Chondrocyte (in vitro differentiated cells): ENCODE measurements at regions not wholly inside any gene's neighbourhood (a gene's known extent, or its start where the extent isn't known, plus 50 kb on each side); places are given as distances from the start of the nearest gene placed in this dataset.

Source experiments
- DNase-seq: peaks from one replicate; pipeline ENCODE4 v3.0.0; 2021; ENCODE audit warnings: mixed read lengths, low spot score
- H3K27ac Mint-ChIP-seq: one replicate; pipeline ENCODE4 v1.8.0; 2021; ENCODE audit warnings: mild to moderate bottlenecking, moderate library complexity, mixed read lengths; ENCODE audit not compliant: unreplicated experiment
- H3K27me3 Mint-ChIP-seq: 2 replicates; pipeline ENCODE4 v1.8.0; 2021; ENCODE audit warnings: low read depth, mixed read lengths
- H3K36me3 Mint-ChIP-seq: 2 replicates; pipeline ENCODE4 v1.8.0; 2021; ENCODE audit warnings: low read depth, mixed read lengths
- H3K4me1 Mint-ChIP-seq: 2 replicates; pipeline ENCODE4 v1.8.0; 2021; ENCODE audit warnings: low read depth, mild to moderate bottlenecking, mixed read lengths
- H3K4me3 Mint-ChIP-seq: one replicate; pipeline ENCODE4 v1.8.0; 2021; ENCODE audit warnings: mild to moderate bottlenecking, moderate library complexity, mixed read lengths; ENCODE audit not compliant: unreplicated experiment
- H3K9me3 Mint-ChIP-seq: 2 replicates; pipeline ENCODE4 v1.8.0; 2021; ENCODE audit warnings: low read depth, mixed read lengths
- TF ChIP-seq, protein P1 (sequence below): fragments of 200-600 bp; sonication (generic); IDR thresholded peaks from 2 replicates; pipeline ENCODE4 v1.5.0; 2021; ENCODE audit warnings: antibody characterized with exemption, mild to moderate bottlenecking, moderate library complexity

DNA sequence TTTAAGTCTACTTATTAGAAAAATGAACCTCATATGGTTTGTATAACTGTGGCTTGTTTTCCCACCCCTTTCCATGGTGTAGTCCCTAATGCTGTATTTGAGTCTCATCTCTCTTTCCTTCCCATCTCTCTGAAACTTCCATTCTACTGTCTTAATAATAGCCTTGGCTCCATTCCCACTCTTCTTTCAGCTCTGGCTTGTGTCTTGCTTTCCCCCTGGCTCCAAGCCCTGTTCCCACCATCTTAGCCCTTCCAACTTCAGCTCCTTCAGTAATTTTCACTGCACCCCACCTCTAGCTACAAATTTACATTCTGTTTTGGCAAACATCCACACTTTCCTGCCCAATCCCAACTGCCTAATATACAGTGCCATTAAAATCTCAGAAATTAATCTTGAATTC is 137.5 kb downstream of the SLITRK6 start:
- H3K4me3 Mint-ChIP-seq = no peak overlapping the region
- no peak for DNase-seq
- no peaks in the 10 kb centered on the region for H3K36me3 Mint-ChIP-seq
- no peaks in the 10 kb centered on the region for H3K27me3 Mint-ChIP-seq
- peaks cover 17% of the 10 kb centered on the region for H3K4me1 Mint-ChIP-seq
- H3K9me3 Mint-ChIP-seq = peaks cover 8% of the 10 kb centered on the region
- TF ChIP-seq, protein P1, sequence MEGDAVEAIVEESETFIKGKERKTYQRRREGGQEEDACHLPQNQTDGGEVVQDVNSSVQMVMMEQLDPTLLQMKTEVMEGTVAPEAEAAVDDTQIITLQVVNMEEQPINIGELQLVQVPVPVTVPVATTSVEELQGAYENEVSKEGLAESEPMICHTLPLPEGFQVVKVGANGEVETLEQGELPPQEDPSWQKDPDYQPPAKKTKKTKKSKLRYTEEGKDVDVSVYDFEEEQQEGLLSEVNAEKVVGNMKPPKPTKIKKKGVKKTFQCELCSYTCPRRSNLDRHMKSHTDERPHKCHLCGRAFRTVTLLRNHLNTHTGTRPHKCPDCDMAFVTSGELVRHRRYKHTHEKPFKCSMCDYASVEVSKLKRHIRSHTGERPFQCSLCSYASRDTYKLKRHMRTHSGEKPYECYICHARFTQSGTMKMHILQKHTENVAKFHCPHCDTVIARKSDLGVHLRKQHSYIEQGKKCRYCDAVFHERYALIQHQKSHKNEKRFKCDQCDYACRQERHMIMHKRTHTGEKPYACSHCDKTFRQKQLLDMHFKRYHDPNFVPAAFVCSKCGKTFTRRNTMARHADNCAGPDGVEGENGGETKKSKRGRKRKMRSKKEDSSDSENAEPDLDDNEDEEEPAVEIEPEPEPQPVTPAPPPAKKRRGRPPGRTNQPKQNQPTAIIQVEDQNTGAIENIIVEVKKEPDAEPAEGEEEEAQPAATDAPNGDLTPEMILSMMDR = no peak
- H3K27ac Mint-ChIP-seq = no peak overlapping the region

- H3K27ac Mint-ChIP-seq = no peak overlapping the region
- TF ChIP-seq, protein P1 = no peak
Observed at GRCh38 chr13:85659493-85659892, 139.7 kb downstream of the SLITRK6 start.

GRCh38 chr13:85657942-85658341 is 141.3 kb downstream of the SLITRK6 start:
- Mint-ChIP-seq H3K36me3 (no peaks in the 10 kb centered on the region), H3K9me3 (peaks cover 8% of the 10 kb centered on the region), H3K4me3 (no peak overlapping the region), H3K27ac (no peak overlapping the region), H3K4me1 (peaks cover 9% of the 10 kb centered on the region), H3K27me3 (no peaks in the 10 kb centered on the region)
- TF ChIP-seq, protein P1 = no peak
- no peak for DNase-seq

More at GRCh38 chr13:85659493-85659892, 139.7 kb downstream of the SLITRK6 start:
- Mint-ChIP-seq H3K36me3 (no peaks in the 10 kb centered on the region), H3K4me3 (no peak overlapping the region), H3K9me3 (peaks cover 8% of the 10 kb centered on the region), H3K27me3 (no peaks in the 10 kb centered on the region), H3K4me1 (peaks cover 9% of the 10 kb centered on the region)
- no peak for DNase-seq

GRCh38 chr13:85655040-85655439 is 144.2 kb downstream of the SLITRK6 start:
- H3K27ac Mint-ChIP-seq = no peak overlapping the region
- no peaks in the 10 kb centered on the region for H3K27me3 Mint-ChIP-seq
- no peaks in the 10 kb centered on the region for H3K36me3 Mint-ChIP-seq
- H3K9me3 Mint-ChIP-seq = peaks cover under 1% of the 10 kb centered on the region
- no peaks in the 10 kb centered on the region for H3K4me1 Mint-ChIP-seq
- TF ChIP-seq, protein P1 = no peak
- no peak for DNase-seq
- no peak overlapping the region for H3K4me3 Mint-ChIP-seq

- no peak overlapping the region for H3K27ac Mint-ChIP-seq
- H3K36me3 Mint-ChIP-seq = no peaks in the 10 kb centered on the region
- no peaks in the 10 kb centered on the region for H3K27me3 Mint-ChIP-seq
- DNase-seq = no peak
- no peaks in the 10 kb centered on the region for H3K4me1 Mint-ChIP-seq
- no peaks in the 10 kb centered on the region for H3K9me3 Mint-ChIP-seq
- H3K4me3 Mint-ChIP-seq = no peak overlapping the region
- TF ChIP-seq, protein P1 = no peak
Observed at GRCh38 chr13:85654227-85654626, 145.0 kb downstream of the SLITRK6 start.
